ENCODE measurements at regions not wholly inside any gene's neighbourhood (a gene's known extent, or its start where the extent isn't known, plus 50 kb on each side); places are given as distances from the start of the nearest gene placed in this dataset.

- no peak for TF ChIP-seq POLR2A (IDR thresholded peaks at IDR 0.05)
- no peak for TF ChIP-seq CTCF (IDR thresholded peaks at IDR 0.05)
Measured at GRCh38 chr3:66827726-66828125, 170.4 kb upstream of the KBTBD8 start.

All from adrenal gland (tissue), 5 donors.